Fibroblast of skin of left quadriceps (primary cell): ENCODE measurements at regions not wholly inside any gene's neighbourhood (a gene's known extent, or its start where the extent isn't known, plus 50 kb on each side); places are given as distances from the start of the nearest gene placed in this dataset.
"Not testable (repeated sequence)": the region's sequence is repeated elsewhere in the genome, so short reads cannot be mapped to it uniquely, and the experiment has no call there.

ENCODE experiments used
- DNase-seq, 2 experiments: peaks; one replicate each; pipeline ENCODE4 v3.0.0-alpha.2; 2013; ENCODE audit warnings: low read depth in 2 of 2

DNA sequence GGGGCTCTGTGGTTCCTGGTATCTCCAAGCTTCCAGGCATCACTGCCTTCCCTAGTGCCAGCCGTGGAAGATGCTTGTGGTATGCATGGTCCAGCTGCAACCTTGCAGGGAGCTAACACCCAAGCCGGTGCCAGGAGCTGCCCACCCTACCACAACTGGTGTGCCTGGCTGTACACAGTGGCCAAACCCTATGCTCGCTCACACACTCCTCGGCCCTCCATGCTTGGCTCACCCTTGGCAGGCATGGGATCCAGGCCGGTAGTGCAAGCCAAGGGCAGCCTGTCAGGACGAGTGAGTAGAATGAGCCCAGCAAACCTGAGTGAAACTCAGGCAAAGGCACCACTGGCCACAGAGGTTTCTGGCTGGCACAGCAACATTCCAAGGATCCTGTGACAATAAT is 1676.0 kb downstream of the SLITRK1 start:
- no peak for DNase-seq

DNA sequence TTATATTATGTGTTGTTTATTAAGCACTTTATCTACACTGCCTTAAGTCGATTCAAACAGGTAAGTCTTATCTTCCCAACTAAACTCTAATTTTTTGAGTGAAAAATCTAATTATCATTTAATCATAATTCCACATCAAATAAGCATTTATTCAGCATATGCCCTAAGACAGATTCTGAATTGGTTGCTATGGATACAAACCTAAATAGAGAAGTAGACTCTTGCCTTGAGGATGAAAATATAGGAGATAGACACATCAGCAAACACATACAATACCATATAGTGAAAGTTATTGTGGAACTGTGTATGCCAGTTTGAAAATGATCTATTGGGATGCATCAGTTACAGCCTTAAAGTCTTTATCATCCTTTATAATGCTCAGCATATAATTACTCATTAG is 1679.9 kb downstream of the SLITRK1 start:
- DNase-seq: no peak

DNA sequence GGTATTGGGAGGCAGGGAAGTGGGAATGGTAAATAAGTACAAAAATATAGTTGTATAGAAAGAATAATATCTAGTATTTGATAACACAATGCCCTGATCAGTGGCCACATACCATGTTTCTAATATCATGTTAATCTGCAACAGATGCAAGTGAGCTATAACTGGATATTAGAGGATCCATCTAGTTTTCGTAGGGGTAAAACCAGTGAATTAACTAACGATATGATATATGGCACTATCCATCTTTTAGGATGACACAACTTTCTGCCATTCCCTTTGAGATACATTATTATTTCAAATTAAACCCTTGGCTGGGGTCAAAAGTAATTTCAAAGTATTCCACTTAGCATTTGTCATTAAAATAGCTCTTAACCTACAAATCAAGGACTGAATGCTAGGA is 1686.2 kb downstream of the SLITRK1 start:
- DNase-seq: no peak

DNA sequence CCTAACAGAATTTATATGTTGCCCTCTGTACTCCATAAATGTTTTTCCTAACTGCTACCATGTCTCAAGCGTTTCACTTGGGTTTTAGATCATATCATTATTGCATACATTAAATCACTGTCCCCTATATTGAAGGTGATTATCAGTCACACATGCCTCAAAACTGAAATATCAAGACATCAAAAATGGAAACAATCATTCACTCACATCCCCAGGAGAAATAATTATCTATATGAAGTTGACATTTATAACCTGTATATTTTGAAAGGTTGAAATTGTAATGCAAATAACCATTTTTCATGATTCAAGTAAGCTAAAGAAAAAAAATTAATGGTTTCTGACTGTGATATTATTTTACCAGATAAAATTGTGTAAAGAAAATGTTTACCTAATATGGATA is 1695.0 kb downstream of the SLITRK1 start:
- no peak for DNase-seq

DNA sequence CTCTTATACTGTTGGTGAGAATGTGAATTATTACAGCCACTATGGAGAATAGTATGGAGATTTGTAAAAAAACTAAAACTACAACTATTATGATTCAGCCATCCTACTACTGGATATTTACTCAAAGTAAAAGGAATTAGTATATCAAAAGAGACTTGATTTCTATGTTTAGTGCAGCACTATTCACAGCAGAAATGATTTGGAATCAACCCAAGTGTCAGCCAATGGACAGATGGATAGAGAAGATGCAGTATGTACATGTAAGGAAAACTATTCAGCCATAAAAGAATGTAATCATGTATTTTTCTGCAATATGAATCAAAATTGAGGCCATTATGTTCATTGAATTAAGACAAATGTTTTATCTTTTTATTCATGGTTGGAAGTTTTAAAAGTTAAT is 1705.5 kb downstream of the SLITRK1 start:
- DNase-seq: no peak

DNA sequence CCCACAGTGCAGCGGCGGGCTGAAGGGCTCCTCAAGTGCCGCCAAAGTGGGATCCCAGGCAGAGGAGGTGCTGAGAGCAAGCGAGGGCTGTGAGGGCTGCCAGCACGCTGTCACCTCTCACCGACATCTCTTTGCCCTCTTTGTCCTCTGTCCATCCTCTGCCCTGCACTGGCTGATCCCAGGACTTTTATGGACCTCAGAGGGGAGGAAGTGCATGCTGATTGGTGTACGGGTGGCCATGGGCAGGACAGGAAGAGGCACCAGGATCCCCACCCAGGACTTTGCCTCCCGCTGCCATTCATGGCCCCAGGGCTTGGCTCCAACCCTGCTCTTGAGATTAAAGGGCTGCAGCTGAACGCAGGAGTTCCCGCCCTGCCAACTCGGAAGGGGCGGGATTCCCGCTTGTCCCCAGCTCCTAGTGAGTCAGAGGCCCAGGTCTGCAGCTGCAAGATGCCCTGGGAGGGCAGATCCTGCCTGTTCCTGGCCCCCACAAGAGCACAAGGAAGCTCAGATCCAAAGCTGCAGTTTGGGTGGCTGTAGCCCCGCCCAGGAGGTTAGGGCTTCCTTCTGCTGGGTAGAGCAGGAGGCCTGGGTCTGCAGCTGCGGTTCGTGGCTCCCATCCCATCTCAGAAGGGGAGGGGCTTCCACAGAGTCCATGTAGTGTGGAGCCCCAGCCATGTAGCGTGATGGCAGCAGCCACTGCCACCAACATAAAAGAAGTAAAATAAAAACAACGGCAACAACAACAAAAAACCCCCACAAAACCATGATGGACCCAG is 1716.7 kb downstream of the SLITRK1 start:
- no peak for DNase-seq

DNA sequence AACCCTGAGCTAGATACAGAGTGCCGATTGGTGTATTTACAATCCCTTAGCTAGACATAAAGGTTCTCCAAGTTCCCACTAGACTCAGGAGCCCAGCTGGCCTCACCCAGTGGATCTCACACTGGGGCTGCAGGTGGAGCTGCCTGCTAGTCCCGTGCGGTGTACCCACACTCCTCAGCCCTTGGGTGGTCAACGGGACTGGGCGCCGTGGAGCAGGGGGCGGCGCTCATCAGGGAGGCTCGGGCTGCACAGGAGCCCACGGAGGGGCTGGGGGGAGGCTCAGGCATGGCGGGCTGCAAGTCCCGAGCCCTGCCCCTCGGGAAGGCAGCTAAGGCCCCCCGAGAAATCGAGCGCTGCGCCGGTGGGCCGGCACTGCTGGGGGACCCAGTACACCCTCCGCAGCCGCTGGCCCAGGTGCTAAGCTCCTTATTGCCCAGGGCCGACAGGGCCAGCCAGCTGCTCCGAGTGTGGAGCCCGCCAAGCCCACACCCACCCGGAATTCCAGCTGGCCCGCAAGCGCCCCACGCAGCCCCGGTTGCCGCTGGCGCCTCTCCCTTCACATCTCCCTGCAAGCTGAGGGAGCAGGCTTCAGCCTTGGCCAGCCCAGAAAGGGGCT is 1717.4 kb downstream of the SLITRK1 start:
- not testable (repeated sequence) for DNase-seq

DNA sequence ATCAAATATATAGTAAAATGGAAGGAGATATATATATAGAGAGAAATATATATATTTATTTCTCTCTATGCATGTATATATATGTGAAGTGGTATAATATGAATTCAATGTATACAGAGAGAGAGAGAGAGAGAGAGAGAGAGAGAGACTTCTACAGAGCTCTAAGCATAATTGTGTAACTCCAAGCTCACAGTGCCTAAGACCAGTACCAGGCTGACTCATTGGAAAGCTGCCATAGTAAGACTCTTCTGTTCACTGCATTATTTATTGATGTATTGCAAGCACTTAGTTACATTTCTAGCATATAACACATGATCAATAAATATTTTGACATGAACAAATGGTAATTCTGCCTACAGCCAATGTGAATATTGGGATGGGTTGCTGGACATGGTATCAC is 1734.7 kb downstream of the SLITRK1 start:
- DNase-seq: no peak

DNA sequence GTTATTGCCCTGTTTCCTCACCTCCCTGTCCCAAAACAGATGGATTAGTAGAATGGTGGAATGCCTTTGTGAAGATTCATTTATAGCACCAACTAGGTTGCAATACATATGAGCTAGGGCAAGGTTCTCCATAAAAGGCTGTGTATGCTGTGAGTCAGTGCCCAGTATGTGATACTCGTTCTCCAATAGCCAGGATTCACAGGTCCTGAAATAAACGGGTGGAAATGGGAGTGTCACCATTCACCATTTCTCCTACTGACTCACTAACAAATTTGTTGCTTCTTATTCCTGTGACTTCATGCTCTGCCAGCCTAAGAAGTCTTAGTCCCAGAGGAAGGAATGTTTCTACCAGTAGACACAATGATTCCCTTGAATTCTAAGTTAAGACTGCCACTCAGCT is 1745.4 kb downstream of the SLITRK1 start:
- no peak for DNase-seq

DNA sequence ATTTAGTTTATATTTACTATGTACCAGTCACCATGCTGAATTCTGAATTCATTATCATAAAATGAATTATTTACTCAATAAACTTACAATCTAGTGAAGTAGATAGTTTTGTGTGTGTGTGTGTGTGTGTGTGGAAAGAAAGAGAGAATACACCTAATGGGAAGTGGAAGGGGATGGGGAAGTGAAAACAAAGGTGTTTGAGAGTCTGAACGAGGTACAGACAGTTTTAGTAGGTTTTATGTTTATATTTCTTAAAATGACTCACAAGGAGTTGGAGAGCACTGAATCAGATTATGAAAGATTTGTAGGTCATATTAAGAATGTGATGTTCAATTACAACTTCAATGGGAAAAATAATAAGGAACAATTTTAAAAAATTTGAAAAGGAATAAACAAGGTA is 1753.0 kb downstream of the SLITRK1 start:
- no peak for DNase-seq

DNA sequence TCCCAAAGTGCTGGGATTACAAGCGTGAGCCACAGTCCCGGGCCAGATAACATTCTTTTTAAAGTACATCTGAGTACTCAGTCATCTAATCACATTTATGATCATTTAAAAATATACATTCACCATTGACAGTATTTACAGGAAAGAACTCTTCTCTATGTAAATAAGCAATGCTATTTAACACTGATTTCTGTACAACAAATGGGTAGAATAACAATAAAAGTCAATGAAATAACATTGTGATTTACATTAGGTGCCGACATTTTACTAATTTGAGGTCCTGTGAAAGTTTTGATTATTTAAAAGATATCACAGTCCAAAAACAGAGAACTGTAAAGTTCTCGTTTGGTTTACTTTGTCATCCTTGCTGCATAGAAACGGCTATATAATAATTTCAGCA is 1763.7 kb downstream of the SLITRK1 start:
- DNase-seq: no peak

DNA sequence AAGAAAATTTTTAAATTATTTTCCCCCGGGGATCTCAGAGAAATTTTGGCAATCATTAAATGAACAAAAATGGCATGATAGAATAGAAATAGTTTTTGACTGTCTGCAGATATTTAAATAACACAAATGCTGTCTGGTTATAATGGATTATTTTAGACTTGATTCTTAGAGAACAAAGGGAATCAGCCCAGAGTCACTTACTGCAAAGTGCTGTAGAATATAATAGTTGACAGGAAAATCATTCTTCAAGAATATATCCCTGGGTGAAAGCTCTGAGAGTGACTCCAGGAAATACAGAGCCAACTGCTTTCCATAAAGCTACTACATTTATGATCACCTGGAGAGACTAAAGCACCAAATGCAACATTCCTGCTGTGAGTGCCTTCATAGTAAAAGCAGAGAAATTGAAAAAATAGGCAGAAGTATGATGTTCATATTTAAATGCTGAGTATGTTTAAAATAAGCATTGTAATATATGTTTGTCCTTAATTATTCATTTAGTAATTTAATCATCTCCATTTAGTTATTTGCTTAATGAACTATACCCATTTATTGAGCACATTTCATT is 1765.8 kb downstream of the SLITRK1 start:
- no peak for DNase-seq

DNA sequence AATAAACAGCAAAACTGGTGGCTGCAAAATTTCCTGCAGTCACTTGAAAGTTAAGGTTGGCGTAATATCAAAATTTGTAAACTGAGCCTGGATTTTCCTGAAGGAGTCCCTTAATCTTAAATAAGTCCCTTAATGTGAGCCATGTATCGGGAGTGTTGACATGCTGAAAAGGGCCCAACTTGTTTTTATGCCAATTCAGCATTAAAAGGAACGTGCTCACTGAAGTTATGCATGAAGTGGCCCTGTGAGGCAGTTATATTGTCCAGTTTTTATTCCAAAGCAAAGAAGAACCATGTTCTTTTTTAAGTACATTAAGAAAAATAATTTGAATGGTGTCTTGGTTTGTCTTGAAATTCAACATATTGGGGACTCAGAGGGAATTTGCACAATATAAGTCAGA is 1766.9 kb downstream of the SLITRK1 start:
- DNase-seq: no peak

DNA sequence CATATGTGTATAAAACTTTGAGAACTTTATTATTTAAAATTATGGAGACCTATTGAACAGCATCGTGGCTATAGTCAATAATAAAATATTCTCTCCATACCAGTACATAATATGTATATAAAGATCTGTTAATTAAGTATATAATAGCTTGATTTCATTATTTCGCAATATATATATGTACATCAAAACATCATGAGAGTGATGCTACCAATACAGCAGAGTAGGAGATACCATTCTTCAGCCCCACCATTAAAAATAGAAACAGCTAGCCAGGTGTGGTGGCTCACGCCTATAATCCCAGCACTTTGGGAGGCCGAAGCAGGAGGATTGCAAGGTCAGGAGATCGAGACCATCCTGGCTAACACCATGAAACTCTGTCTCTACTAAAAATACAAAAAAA is 1755.3 kb upstream of the SPRY2 start:
- no peak for DNase-seq

DNA sequence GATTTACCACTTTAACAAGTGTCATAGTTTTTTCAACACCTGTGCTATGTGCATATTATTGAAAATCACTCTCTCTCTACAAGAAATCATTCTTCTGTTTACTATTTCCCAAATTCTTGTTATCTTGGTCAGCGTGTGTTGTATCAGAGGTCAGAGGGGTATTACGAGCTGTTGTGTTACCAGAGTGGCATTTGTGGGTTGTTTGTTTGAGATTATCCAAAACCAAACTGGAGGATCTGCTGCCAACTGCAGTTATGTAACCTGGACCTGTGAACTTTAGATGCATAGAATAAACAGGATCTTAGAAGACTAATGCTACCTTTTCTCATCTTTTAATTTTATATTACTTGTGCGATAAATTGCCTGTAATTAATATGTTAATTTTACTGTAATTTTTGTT is 1751.4 kb upstream of the SPRY2 start:
- DNase-seq: no peak

DNA sequence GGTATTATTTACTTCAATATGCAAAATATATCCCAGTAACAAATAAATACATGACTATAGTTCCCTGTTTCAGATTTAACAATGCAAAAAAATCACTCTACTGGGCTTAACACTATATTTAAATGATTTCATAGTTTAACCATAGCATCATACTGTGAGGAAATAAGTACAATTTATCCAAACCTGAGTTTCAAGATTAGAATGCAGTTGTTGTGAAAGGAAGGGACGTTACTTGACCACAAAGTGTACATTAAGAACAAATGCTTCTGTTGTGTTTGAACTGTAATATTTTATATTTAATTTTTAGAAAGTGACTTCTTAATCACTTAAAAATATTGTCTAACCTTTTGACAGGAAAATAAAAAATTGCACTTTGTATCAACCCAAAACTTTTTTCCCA is 1747.9 kb upstream of the SPRY2 start:
- no peak for DNase-seq

DNA sequence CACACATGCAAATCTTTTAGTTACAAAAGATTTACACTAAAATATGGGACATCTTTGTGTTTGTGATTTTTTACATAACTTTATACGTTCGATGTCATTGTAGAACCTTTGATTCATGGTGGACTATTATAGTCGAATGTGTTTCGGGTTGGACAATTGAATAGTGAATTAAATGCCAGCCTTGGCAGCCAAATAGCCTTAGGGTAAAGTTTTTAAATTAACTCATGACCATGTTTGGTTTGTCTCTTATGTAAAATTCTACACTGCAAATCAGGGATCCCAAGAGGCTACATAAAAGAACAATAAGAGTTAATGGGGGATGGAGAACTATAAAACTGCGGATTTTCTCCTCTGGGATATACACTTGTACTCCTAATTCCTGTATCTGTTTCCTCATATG is 1735.6 kb upstream of the SPRY2 start:
- no peak for DNase-seq

DNA sequence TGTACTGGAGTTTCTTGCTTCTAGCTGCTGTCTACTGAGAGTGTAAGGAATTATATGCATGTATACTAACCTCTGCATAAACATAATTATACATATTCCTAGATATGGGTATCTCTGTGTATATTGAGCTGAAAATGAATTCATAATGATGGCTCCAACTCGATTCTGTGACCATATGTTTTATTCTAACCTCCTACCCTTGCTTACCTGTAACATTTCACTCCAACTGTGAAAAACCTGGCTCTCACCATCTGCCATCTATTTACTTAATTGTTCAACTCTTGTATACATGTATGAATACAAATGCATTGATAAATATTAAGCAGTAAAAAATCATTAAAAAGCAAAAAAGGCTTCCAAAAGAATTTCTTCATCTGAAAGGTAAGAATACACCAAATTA is 1729.5 kb upstream of the SPRY2 start:
- no peak for DNase-seq

DNA sequence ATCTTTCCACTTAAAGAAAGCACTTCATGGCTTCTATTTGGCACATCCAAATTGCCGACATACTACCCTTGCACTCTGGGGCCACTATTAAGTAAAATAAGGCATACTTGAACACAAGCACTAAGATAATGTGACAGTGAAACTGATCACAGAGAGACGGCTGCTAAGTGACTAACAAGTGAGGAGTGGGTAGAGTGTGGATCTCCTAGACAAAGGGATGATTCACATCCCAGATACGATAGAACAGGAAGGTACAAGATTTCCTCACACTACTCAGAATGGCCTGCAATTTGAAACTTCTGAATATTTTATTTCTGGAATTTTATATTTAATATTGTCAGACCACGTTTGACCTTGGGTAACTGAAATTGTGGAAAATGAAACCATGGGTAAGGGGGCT is 1721.8 kb upstream of the SPRY2 start:
- no peak for DNase-seq

DNA sequence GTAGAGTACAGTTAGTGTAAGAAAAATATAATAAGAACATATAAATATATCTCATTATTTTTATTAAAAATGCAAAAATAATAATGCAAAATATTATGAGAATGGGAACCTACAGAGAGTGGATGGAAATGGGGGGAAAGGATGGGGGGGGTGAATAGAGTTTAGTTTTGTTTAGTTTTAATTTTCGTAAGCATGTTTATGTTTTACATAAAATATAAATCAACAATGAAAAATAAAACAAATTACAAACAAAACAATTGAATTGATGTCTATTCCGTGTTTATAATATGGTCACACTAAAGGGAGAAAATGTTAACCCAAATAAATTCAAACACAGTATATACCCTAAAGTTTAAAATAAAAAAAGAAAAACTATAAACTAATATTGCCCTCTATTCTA is 1717.4 kb upstream of the SPRY2 start:
- DNase-seq: no peak

DNA sequence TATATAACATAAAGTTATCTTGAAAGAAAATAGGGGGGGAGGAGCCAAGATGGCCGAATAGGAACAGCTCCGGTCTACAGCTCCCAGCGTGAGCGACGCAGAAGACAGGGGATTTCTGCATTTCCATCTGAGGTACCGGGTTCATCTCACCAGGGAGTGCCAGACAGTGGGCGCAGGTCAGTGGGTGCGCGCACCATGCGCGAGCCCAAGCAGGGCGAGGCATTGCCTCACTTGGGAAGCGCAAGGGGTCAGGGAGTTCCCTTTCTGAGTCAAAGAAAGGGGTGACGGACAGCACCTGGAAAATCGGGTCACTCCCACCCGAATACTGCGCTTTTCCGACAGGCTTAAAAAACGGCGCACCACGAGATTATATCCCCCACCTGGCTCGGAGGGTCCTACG is 1704.4 kb upstream of the SPRY2 start:
- DNase-seq: not testable (repeated sequence)

DNA sequence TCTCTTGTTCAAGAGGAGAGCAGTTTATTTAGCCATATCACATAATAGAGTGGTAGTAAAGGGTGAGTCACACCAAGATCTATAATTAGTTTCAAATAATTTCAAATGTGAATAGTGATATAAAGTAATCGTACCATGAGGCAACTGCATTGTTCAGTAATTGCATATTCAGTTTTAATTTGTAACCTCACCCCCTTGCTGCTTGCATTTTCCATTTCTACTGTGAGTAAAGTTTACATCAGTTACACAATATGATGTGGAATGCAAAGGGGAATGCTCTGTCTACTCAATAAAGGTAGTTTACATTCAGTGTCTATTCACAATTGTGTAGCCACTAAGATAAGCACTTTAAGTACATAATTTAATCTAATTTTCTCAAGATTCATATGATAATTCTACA is 1695.7 kb upstream of the SPRY2 start:
- DNase-seq: no peak

DNA sequence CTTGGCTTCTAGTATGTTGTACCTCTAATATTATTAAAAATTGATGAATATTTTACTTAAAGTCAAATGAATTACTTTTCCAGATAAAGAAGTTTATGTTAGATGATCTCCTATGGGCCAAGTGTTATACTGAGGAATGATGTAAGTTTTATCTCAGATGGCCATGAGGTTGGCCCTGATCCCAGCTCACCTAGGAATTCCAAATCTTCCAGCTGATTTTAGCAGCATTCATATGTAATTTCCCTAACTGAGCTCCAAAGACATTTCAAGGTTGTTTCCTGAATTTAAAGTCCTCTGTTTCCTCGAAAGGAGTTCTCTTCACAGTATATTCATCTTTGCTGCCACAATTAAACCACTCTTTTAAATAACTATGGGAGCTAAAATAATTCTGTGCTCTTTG is 1670.4 kb upstream of the SPRY2 start:
- DNase-seq: no peak

DNA sequence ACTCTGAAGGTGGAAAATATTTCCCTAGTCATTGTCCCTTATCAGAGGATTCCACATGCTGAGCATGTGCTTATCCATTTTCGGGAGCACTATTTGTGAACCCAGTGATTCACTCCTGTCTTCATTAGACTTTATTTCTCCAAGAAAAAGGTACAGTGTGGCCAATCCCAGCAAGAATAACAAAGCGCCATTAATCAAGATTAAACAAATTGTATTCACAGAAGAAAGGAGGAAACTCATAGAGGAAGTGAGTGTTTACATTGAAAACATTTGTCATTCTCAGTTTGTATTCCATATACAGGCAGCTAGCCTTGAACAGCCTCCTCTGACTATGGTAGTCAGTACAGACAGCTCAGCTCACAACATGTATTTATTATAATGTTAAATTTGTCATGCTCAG is 1669.9 kb upstream of the SPRY2 start:
- DNase-seq: no peak
